NCI-H2196 treated with DMSO at 0.1 percent for 48 hours (cell line): ENCODE measurements at regions not wholly inside any gene's neighbourhood (a gene's known extent, or its start where the extent isn't known, plus 50 kb on each side); places are given as distances from the start of the nearest gene placed in this dataset.
"Not testable (repeated sequence)": the region's sequence is repeated elsewhere in the genome, so short reads cannot be mapped to it uniquely, and the experiment has no call there.

Experiments
- DNase-seq: peaks from one replicate; lab custom pipeline; 2025; ENCODE audit not compliant: unreplicated experiment; lab: John Stamatoyannopoulos, UW

DNA sequence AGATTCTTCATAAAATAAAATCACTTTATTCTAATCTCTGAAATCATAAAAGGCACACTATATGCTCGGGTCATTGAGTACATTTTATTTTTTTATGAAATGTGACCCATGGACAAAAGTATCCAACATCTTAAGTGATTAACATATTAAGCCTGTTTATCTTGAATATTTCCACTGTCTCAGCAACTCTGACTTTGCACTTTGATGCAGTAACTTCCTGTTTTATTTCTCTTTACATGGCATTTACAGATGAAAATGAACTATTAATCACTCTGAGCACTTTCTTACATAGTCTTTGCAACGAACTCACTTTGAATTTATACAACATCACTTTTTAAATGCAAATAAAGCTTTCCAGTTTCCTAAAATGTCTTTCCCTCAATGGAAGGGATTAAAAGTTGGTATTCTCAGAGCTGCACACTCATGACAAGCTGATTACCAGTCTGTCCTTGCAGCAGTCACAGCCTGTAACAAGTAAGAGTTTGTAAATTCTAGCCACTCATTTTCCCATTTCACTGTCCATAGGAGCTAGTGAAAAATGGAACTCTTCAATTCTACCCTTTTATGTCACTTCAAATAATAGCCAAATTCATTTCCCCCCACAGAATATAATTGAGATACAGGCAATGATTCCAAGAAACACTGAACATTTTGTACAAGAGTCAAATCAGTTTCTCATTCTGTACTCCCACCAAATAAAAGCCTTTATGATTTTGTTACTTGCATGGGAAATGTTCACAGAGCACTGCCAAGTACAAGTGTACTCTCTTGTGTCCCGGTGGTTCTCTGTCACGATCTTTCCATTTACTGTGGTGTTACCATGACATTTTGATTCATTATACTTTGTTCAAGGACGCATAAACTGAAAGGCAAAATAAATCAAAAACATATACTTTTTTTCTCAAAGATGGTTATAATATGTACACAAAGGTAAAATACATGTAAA is 1968.9 kb downstream of the PCDH9 start:
- no peak for DNase-seq

DNA sequence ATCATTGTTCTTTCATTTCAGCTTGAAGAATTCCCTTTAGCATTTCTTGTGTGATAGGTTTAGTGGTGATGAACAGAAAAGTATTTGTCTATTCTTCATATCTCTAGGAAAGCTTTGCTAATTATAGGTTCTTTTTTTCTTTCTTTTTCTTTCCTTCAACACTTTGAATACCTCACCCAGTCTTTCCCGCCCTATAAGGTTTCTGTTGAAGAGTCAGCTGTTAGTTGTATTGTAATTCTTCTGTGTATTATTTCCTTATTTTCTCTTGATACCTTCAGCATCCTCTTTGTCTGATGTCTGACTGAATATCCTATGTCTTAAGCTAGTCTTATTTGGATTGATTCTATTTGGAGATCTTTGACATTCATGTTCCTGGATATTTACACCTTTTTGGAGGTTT is 1989.4 kb downstream of the PCDH9 start:
- no peak for DNase-seq

DNA sequence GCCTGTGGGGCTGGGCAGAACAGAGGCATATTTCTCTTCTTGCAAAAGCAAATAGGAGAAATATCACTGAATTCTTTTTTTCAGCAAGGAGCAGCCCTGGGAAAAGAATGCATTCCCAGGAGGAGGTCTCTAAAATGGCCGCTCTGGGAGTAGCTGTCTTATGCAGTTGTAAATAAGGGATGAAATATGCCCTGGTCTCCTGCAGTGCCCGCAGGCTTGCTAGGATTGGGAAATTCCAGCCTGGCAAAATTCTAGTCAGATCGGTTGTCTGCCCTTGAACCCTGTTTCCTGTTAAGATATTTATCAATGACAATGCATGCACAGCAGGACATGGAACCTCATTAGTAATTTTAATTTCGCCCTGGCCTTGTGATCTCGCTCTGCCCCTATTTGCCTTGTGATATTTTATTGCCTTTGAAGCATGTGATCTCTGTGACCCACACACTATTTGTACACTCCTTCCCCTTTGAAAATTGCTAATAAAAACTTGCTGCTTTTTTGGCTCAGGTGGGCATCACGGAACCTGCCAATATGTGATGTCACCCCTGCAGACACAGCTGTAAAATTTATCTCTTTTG is 1993.2 kb downstream of the PCDH9 start:
- no peak for DNase-seq

DNA sequence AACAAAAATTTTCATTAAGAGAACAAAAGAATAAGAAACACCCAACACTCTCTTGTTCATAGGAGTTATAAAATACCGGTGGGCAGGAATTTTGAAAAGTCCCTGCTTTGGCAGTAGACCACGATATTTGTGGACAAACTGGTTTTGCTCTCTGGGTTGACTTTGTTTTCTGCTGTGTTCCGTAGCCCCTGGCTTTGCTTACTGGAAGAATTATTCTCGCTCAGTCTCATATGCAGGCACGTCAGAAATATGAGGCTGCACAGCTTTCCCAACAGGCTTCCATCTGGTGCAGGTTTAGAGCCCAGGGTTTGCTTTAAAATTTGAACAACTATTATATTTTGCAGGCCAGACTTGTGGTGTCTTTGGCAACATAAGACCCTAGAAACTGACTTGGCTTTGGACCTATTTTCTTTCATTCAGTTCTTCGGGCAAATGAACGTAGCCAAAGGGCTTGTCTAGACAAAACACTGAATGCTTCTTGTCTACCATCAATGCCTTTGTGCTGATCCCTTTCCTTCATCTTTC is 2012.6 kb downstream of the PCDH9 start:
- no peak for DNase-seq

DNA sequence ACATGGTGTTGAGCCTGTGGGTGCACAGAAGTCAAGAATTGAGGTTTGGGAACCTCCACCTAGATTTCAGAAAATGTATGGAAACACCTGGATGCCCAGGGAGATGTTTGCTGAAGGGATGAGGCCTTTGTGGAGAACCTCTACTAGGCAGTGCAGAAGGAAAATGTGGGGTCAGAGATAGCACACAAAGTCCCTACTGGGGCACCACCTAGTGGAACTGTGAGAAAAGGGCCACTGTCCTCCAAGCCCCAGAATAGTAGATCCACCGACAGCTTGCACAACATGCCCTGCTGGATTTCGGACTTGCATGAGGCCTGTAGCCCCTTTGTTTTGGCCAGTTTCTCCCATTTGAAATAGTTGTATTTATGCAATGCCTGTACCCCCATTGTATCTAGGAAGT is 2027.3 kb downstream of the PCDH9 start:
- not testable (repeated sequence) for DNase-seq

DNA sequence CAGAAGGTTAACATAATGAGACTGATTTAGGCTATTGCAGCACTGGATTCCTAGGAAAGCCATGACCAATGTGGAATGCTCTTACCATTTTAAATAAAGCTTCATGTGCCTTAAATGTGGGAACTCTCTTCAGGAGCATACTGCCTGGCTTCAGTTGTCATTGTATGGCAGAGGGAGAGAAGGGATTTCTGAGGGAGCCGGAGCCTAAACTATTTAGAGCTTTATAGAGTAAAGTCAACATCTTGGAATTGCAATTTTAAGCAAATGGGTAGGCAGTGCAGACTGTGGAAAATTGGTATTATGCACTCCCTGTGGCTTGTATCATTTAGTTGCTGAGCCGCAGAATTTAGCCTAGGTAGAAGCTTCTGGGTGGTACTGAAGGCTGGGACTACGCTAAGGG is 2041.4 kb downstream of the PCDH9 start:
- no peak for DNase-seq

DNA sequence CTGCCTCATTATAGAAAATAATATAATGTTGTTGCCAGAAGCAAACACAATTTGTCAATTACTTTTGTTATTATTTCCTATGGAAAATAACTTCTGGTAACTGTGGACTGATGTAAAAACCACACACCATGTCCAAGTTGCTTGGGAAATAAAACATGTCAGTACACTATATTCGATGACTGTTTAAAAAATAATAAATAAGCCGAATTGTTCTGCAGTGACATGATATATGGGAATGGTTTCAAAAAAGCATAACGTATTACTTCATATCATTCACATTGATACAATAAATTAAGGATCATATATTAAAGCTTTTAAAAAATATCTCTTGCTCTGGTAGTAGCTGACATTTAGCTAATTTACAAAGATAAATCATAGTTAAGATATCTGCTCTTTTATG is 2062.1 kb downstream of the PCDH9 start:
- no peak for DNase-seq

DNA sequence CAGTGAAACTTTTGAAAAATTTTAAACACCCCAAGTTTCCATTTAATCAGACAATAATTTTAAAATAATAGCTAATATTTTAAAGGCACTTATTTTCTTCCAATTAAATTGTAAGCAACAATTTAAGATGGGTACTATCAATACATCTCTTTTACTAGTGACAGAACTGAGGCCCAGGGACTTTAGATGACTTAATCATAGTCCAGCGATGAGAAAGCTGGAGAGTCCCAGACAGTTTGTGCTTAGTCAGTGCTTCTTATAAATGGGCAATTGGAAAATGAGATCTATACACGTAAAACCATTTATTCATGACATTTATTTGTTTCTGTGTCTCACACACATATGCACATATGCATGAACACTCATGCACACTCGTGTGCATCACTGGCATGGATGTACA is 2063.5 kb downstream of the PCDH9 start:
- no peak for DNase-seq

DNA sequence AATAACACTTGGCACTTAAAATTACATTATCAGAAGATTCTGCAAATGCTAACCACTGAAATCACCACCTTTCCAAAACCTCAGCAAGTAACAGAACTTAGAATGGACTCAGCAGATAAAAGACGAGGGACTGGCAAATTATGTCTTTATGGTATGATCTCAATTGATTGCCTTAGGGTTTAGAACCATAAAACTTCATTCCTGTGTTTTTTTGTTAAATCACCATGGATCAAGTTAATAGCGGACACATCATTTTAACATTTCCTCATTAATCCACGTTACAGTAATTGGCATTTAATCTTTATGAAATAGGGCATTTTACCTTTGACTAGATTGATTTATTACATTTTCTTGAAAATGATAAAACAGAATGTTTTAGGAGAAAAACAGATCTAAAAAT is 2070.3 kb downstream of the PCDH9 start:
- no peak for DNase-seq

DNA sequence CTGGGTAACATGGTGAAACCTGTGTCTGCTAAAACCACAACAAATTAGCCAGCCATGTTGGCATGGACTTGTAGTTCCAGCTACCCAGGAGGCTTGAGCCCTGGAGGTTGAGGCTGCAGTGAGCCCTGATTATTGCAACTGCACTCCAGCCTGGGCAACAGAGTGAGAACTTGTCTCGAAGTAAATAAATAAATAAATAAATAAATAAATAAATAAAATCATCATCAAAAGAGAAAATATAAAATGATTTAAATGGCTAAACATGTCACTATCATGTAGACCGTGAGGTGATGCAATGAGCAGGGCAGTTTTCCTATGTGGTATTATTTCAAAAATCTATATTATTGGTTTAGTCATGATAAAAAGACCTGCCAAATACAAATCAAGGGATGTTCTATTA is 2074.3 kb downstream of the PCDH9 start:
- DNase-seq, result no peak

DNA sequence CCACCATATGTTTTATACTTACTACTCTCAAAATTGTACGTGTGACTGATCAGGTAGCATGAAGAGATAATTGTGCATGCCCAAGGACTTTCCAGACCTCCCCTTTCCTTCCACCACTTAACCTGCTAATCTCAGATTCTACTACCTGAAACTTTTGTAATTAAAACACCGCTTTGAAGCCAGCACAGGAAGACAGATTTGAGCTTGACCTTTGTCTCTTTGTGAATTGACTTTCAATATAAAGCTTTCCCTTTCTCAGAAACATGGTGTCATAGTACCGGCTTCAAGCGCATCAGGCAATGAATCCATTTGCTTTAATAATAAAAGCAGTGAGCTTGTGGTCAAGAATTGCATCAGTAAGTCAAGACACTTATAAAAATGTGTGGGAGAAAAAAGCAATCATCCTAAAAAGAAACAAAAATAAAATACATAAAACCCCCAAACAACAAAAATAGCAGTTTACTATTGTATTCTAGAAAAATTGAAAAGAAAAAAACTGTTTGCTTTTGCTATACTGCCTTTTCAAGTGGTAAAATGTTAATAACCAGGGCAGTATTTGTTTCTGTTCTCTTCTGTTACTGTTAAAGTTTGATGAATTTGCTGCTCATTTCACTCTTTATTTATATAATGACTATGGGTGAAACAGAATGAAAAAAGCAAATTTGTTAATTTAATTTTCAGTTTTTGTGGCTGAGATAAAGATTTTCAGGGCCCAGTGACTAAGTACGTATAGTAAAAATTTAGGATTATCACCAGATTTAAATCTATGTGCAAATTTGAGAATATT is 2075.3 kb downstream of the PCDH9 start:
- DNase-seq, result no peak

DNA sequence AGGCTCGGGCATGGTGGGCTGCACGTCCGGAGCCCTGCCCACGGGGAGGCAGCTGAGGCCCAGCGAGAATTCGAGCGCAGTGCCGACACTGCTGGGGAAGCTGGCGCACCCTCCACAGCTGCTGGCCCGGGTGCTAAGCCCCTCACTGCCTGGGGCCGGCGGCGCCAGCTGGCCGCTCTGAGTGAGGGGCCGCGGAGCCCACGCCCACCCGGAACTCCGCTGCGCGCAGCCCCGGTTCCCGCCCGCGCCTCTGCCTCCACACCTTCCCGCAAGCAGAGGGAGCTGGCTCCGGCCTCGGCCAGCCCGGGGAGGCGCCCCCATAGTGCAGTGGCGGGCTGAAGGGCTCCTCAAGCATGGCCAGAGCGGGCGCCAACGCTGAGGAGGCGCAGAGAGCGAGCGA is 2080.4 kb downstream of the PCDH9 start:
- DNase-seq, result no peak

DNA sequence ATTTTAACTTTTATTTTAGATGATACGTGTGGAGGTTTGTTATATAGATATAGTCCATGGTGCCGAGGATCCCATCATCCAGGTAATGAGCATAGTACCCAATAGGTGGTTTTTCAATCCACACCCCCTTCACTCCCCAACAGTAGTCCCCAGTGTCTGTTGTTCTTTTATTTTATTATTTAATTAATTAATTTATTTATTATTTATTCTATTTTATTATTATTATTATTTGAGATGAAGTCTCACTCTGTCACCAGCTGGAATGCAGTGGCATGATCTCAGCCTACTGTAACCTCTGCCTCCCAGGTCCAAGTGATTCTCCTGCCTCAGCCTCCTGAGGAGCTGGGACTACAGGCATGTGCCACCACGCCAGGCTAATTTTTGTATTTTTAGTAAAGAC is 2086.2 kb downstream of the PCDH9 start:
- no peak for DNase-seq

DNA sequence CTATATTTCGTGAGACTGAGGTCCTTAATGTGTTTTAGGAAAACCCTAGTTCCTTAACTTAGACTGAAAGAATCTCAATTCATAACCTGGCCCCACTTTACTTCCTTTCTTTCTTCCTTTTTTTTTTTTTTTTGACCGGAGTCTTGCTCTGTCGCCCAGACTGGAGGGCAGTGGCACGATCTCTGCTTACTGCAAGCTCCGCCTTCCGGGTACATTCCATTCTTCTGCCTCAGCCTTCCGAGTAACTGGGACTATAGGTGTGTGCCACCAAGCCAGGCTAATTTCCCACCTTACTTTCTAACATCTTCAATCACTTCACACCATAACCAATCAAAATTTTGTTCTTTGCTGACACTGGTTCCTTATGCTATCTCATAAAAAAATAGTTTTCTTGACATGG is 2097.0 kb downstream of the PCDH9 start:
- DNase-seq, result no peak

DNA sequence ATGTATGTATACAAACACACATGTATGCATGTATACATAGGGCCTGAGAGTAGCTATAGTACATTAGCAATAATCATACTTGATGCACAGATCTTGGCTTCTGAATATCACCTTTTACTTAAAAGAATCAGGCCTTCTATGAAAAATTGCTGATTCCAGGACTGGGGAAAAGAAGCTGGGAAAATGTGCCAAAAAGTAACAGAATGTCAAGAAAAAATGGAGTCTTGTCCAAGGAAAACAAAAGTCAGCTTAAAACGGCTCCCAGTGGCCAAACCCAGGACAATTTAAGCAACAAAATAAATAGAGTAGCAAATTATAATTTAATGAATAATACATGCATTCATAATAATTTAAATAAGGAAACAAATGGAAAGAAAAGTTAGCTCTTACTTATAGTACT is 2104.9 kb downstream of the PCDH9 start:
- no peak for DNase-seq

DNA sequence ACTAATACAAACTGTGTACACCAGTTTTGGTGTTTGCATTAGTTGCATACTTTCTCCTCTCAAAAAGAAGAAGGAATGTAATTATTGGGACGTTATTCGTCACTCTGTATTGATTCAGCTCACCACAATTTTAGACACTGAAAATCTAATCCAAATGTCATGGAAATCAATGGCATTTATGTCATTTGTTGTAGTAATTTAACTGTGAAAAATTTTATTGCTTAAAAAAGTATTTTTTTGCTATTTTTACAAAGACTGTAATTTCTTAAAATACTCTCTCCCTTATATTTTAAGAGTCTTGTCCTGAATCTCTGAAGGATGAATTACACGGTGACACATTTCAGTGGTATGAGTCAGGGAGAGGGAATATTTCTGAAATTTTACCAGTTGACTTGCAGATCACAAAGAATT is 2117.6 kb downstream of the PCDH9 start:
- DNase-seq, result no peak

DNA sequence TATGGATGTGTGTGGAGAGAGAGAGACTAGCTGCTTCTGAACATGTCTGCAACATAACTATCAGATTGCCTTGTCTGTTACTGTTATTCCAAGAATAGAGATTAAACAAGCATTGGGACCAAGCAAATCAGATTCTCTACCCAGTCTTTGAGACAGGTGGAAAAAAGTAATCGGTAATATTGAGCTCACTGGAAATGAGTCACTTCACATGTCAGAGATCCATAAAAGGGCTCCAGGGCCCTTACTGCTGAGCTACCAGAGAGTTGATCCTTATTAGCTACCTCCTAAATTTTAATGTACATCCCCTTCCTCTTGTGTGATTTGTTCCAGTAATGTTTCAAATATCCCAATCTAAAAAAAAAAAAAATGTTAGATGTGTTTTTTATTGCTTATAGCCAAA is 2118.0 kb downstream of the PCDH9 start:
- no peak for DNase-seq

DNA sequence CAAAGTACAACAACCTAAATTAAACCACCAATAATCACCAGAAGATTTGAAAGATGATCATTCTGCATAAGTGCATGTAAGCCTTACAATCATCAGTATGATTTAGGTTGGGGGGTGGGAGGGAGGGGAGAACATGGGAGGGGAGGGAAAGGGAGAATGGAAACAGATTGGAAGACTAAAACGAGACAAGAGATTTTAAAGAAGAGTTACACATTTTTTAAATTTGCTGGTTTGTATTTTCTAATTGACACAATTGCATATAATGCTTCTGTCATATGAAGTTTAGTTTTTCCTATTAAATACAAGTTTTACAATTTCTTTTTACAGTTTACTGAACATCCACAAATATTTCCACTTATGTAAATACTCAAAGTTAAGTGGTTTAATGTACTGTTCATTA is 2118.9 kb downstream of the PCDH9 start:
- DNase-seq, result no peak

DNA sequence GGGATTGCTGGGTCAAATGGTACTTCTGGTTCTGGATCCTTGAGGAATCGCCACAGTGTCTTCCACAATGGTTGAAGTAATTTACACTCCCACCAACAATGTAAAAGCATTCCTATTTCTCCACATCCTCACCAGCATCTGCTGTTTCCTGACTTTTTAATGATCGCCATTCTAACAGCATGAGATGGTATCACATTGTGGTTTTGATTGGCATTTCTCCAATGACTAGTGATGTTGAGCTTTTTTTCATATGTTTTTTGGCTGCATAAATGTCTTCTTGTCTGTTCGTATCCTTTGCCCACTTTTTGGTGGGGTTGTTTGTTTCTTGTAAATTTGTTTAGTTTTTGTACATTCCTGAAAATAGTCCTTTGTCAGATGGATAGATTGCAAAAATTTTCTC is 2125.7 kb downstream of the PCDH9 start:
- not testable (repeated sequence) for DNase-seq

DNA sequence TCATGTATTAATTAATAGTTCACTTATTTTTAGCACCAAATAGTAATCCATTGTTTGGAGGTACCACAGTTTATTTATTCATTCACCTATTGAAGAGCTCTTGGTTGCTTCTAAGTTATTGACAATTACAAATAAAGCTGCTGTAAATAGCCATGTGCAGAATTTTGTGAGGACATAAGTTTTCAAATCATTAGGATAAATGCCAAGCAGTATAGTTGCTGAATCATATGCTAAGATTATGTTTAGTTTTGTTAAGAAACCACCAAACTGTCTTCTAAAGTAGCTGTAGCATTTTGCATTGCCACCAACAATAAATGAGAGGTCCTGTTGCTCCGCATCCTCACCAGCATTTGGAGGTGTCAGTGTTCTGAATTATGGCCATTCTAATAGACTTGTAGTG is 2126.8 kb downstream of the PCDH9 start:
- DNase-seq, result no peak

DNA sequence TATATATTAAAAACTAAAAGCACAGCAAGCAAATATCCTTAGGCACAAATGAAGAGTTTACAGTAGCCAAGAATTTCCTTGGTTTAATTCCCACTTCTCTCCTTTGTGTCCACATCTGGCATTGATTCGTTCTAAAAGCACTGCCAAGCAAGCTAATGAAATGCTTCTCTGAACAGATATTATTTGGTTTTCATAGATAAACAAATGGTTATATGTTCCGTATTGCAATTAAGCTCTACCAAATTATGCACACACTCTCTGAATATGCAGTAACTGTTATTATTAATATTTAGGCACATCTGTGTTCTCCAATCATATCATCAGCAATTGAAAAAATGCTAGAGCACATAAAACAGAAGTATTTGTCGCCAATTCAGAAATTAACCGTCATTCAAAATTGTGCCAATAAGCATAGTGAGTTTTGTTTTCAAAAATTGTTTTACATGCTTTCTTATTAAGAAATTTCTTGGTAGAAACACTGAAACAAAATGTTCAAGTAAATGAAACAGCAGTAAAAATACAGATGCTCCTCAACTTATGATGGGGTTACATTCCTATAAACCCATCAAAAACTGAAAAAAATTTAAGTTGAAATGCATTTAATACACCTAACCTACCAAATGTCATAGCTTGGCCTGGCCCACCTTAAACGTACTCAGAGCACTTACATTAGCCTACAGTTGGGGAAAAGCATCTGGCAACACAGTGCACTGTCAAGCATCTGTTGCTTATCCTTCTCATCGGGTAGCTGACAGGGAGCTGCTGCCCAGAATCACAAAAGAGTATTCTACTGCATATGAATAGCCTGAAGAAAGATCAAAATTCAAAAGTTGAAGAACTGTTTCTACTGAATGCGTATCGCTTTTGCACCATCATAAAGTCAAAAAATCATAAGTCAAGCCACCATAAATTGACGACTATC is 2134.7 kb downstream of the PCDH9 start:
- DNase-seq, result no peak
